Endodermal cell (in vitro differentiated cells): ENCODE measurements at regions not wholly inside any gene's neighbourhood (a gene's known extent, or its start where the extent isn't known, plus 50 kb on each side); places are given as distances from the start of the nearest gene placed in this dataset.

Source experiments
- DNase-seq: peaks from one replicate; pipeline ENCODE4 v3.0.0-alpha.2; 2017
- H3K27ac ChIP-seq: 2 replicates; pipeline ENCODE4 v1.5.1; 2013; ENCODE audit warnings: mild to moderate bottlenecking, low read depth, low read length, moderate library complexity
- H3K27me3 ChIP-seq: 2 replicates; pipeline ENCODE4 v1.6.1; 2013; ENCODE audit warnings: mild to moderate bottlenecking, low read length, moderate library complexity; ENCODE audit not compliant: insufficient read depth, control insufficient read depth, poor library complexity, severe bottlenecking
- H3K36me3 ChIP-seq: 2 replicates; pipeline ENCODE4 v1.7.0; 2013; ENCODE audit warnings: mild to moderate bottlenecking, low read length, moderate library complexity; ENCODE audit not compliant: control insufficient read depth, insufficient read depth
- H3K4me1 ChIP-seq: one replicate; pipeline ENCODE4 v1.7.0; 2013; ENCODE audit warnings: low read length; ENCODE audit not compliant: control insufficient read depth, insufficient read depth
- H3K4me3 ChIP-seq: 2 replicates; pipeline ENCODE4 v1.5.1; 2013; ENCODE audit warnings: mild to moderate bottlenecking, low read length, moderate library complexity
- H3K9ac ChIP-seq: 2 replicates; pipeline ENCODE4 v1.6.1; 2013; ENCODE audit warnings: mild to moderate bottlenecking, low read length, moderate library complexity; ENCODE audit not compliant: poor library complexity, severe bottlenecking; ENCODE audit errors: extremely low read depth
- H3K9me3 ChIP-seq: 2 replicates; pipeline ENCODE4 v1.6.1; 2013; ENCODE audit warnings: mild to moderate bottlenecking, low read length, moderate library complexity; ENCODE audit not compliant: control insufficient read depth
- H3K27ac Mint-ChIP-seq: 2 replicates; pipeline ENCODE4 v1.8.0; 2020; ENCODE audit warnings: mixed read lengths
- H3K27me3 Mint-ChIP-seq: 2 replicates; pipeline ENCODE4 v1.8.0; 2021; ENCODE audit warnings: mild to moderate bottlenecking, mixed read lengths; ENCODE audit not compliant: insufficient read depth
- H3K36me3 Mint-ChIP-seq: 2 replicates; pipeline ENCODE4 v1.8.0; 2020; ENCODE audit warnings: low read depth, mixed read lengths
- H3K4me1 Mint-ChIP-seq: 2 replicates; pipeline ENCODE4 v1.8.0; 2020; ENCODE audit warnings: mixed read lengths
- H3K4me3 Mint-ChIP-seq: 2 replicates; pipeline ENCODE4 v1.8.0; 2020; ENCODE audit warnings: mild to moderate bottlenecking, moderate library complexity, mixed read lengths
- H3K9me3 Mint-ChIP-seq: 2 replicates; pipeline ENCODE4 v1.8.0; 2020; ENCODE audit warnings: mild to moderate bottlenecking, mixed read lengths
- WGBS, 2 experiments: methylation state at CpG; one replicate each; pipeline versions ENCODE4 v1.1.5 to v1.1.7; 2013; ENCODE audit warnings: missing lambda C conversion rate in 2 of 2, mixed read lengths in 1 of 2; ENCODE audit not compliant: insufficient coverage in 1 of 2, insufficient read length in 1 of 2; 5-methylcytosine and 5-hydroxymethylcytosine counted together
- TF ChIP-seq, protein P1 (sequence below): fragments of 200-600 bp; sonication (generic); conservative IDR thresholded peaks from 2 replicates; pipeline ENCODE4 v1.5.0; 2021; ENCODE audit warnings: antibody characterized with exemption, mild to moderate bottlenecking

DNA sequence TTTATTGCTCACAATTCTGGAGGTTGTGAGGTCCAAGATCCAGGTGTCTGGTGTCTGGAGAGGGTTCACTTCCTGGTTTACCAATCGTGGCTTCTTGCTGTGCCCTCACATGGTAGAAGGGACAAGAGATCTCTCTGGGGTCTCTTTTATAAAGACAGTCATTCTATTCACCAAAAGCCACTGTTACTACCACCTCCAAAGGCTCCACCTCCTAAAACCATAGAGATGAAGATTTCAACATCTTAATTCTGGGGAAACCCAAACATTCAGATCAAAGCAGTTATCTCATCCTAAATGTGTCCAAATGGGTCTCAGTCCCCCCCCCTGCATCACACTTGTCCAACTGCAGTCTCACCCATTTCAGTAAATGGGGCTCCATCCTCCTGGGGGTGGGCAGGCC lies 132.9 kb upstream of the XYLT1 start:
- TF ChIP-seq, protein P1, sequence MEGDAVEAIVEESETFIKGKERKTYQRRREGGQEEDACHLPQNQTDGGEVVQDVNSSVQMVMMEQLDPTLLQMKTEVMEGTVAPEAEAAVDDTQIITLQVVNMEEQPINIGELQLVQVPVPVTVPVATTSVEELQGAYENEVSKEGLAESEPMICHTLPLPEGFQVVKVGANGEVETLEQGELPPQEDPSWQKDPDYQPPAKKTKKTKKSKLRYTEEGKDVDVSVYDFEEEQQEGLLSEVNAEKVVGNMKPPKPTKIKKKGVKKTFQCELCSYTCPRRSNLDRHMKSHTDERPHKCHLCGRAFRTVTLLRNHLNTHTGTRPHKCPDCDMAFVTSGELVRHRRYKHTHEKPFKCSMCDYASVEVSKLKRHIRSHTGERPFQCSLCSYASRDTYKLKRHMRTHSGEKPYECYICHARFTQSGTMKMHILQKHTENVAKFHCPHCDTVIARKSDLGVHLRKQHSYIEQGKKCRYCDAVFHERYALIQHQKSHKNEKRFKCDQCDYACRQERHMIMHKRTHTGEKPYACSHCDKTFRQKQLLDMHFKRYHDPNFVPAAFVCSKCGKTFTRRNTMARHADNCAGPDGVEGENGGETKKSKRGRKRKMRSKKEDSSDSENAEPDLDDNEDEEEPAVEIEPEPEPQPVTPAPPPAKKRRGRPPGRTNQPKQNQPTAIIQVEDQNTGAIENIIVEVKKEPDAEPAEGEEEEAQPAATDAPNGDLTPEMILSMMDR: no peak
- Mint-ChIP-seq H3K9me3 (peaks cover 5% of the 10 kb centered on the region), H3K4me1 (no peaks in the 10 kb centered on the region), H3K4me3 (no peak overlapping the region), H3K27me3 (peaks cover 3% of the 10 kb centered on the region), H3K27ac (no peak overlapping the region), H3K36me3 (no peaks in the 10 kb centered on the region)
- Histone ChIP-seq H3K4me3 (no peak overlapping the region), H3K27me3 (no peaks in the 10 kb centered on the region), H3K36me3 (no peaks in the 10 kb centered on the region), H3K9ac (no peak overlapping the region), H3K27ac (no peak overlapping the region), H3K4me1 (no peaks in the 10 kb centered on the region), H3K9me3 (peaks cover 5% of the 10 kb centered on the region)
- 80 to 88% methylated on average over 1 of the region's 1 CpG for WGBS, 2 experiments
- no peak for DNase-seq

DNA sequence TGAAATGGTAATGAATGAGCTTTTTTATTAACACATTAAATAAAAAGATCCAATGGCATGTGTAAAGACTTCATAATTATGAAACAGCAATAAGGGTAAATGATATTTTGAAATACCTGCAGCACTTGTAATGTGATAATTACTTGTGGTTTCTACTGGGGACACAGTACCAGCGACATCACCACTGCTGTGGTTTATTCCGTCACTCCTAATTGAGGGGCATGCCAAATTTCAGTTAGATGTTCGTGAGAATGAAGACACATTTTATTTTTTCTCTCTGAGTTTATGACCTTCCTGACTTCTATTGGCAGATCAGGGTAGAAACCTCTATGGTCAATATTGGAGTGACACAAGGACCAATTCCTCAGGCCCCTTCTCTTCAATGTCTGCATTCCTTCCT lies 131.9 kb upstream of the XYLT1 start:
- H3K9me3 ChIP-seq: peaks cover 11% of the 10 kb centered on the region
- WGBS, 2 experiments: 90 to 97% methylated on average over 3 of the region's 3 CpGs
- no peak for DNase-seq
- no peaks in the 10 kb centered on the region for H3K27me3 ChIP-seq
- TF ChIP-seq, protein P1: no peak
- H3K9me3 Mint-ChIP-seq: peaks cover 8% of the 10 kb centered on the region
- H3K4me1 Mint-ChIP-seq: no peaks in the 10 kb centered on the region
- H3K9ac ChIP-seq: no peak overlapping the region
- no peaks in the 10 kb centered on the region for H3K36me3 Mint-ChIP-seq
- peaks cover 3% of the 10 kb centered on the region for H3K27me3 Mint-ChIP-seq
- no peak overlapping the region for H3K4me3 Mint-ChIP-seq
- no peaks in the 10 kb centered on the region for H3K4me1 ChIP-seq
- H3K36me3 ChIP-seq: no peaks in the 10 kb centered on the region
- no peak overlapping the region for H3K27ac ChIP-seq
- H3K27ac Mint-ChIP-seq: no peak overlapping the region
- H3K4me3 ChIP-seq: no peak overlapping the region

DNA sequence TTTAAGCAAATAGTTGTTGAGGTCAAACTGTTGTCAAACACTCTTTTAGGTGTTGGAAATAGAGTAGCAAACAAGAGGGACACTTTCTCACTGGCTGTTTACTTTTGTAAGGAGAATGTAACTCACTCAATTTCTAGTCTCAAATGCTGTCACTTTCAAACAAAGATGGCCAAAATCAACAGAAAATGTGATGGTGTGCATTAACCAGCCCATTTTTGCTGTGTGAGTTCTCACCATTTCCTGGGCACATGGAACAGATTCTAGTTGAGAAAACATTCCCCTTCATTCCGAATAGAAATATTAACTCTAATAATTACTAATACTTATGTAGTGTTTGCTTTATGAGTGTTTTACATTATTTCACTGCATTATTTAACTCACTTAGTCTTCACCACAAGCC lies 128.2 kb upstream of the XYLT1 start:
- Histone ChIP-seq H3K4me1 (no peaks in the 10 kb centered on the region), H3K9me3 (peaks cover 13% of the 10 kb centered on the region), H3K27ac (no peak overlapping the region), H3K4me3 (no peak overlapping the region), H3K9ac (no peak overlapping the region), H3K36me3 (no peaks in the 10 kb centered on the region), H3K27me3 (no peaks in the 10 kb centered on the region)
- H3K27ac Mint-ChIP-seq: no peak overlapping the region
- peaks cover 3% of the 10 kb centered on the region for H3K27me3 Mint-ChIP-seq
- H3K4me1 Mint-ChIP-seq: no peaks in the 10 kb centered on the region
- H3K4me3 Mint-ChIP-seq: no peak overlapping the region
- TF ChIP-seq, protein P1: no peak
- no peaks in the 10 kb centered on the region for H3K36me3 Mint-ChIP-seq
- H3K9me3 Mint-ChIP-seq: peaks cover 8% of the 10 kb centered on the region
- DNase-seq: no peak
- WGBS, 2 experiments: no CpG with 5 or more reads among the region's 1 CpG
